ENCODE measurements at regions not wholly inside any gene's neighbourhood (a gene's known extent, or its start where the extent isn't known, plus 50 kb on each side); places are given as distances from the start of the nearest gene placed in this dataset.

DNA sequence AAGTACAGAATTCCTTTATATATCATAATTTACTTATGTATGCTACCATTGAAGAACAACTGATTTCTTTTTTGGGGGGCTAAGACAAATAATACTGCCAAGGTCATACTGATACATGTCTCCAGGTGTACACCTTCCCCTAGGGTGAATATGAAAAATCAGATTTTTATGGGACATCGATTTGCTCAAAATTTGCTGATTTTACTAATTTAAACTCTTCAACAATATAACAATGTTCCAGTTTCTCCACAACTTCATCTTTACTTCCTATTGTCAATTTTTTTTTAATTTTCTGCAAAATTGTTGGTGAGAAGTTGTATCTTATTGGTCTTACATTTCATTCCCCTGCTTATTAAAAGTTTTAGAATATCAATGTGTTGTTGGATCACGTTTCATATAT, 495.4 kb upstream of the MANEA start:
- TF ChIP-seq CTCF (conservative IDR thresholded peaks at IDR 0.05) = no peak
- Histone ChIP-seq H3K4me1 (ENCODE audit: control insufficient read depth, insufficient read depth, low read length) (no peaks in the 10 kb centered on the region), H3K4me3 (ENCODE audit: low read length) (no peak overlapping the region), H3K27me3 (ENCODE audit: control insufficient read depth, insufficient read depth, low read length, poor library complexity, severe bottlenecking) (no peaks in the 10 kb centered on the region), H3K36me3 (ENCODE audit: control insufficient read depth, insufficient read depth, low read length) (no peaks in the 10 kb centered on the region), H3K9me3 (ENCODE audit: control insufficient read depth, low read length) (no peaks in the 10 kb centered on the region), H3K27ac (ENCODE audit: low read depth, low read length) (no peak overlapping the region), H3K9ac (ENCODE audit: extremely low read depth, low read length, poor library complexity, severe bottlenecking) (no peak overlapping the region)
- no peak overlapping the region for H3K27ac Mint-ChIP-seq
- H3K36me3 Mint-ChIP-seq (ENCODE audit: low read depth) = no peaks in the 10 kb centered on the region
- H3K27me3 Mint-ChIP-seq (ENCODE audit: insufficient read depth) = no peaks in the 10 kb centered on the region
- no peak for DNase-seq
- no peaks in the 10 kb centered on the region for H3K4me1 Mint-ChIP-seq
- 92 to 100% methylated on average over 1 to 2 of the region's 2 CpGs for WGBS, 2 experiments (ENCODE audit: insufficient coverage in 1 of 2, insufficient read length in 1 of 2)
- no peaks in the 10 kb centered on the region for H3K9me3 Mint-ChIP-seq
- H3K4me3 Mint-ChIP-seq = no peak overlapping the region

DNA sequence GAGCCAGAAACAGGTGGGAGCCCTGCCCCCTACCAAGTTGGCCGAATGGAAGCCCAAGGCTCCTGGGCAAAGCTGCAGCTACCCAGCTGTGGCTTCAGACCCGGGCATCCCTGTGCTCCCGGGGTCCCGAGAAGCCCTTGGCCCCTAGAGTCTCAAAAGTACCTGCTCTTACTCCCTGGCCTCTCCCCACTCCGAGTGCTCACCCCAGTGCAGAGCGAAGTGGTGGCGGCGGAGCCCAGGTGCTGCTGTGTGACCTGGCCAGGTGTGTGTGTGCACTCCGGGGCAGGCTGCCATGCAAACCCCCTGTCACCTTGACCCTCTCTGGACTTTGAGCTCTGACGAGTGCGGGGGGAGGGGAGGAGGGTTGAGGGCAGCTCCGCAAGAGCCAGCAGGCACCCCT, 493.8 kb upstream of the MANEA start:
- no peak for DNase-seq
- H3K36me3 ChIP-seq (ENCODE audit: control insufficient read depth, insufficient read depth, low read length) = no peaks in the 10 kb centered on the region
- H3K4me1 Mint-ChIP-seq = no peaks in the 10 kb centered on the region
- no peak overlapping the region for H3K27ac Mint-ChIP-seq
- H3K9me3 Mint-ChIP-seq = no peaks in the 10 kb centered on the region
- no peak overlapping the region for H3K4me3 Mint-ChIP-seq
- WGBS, 2 experiments (ENCODE audit: insufficient coverage in 1 of 2, insufficient read length in 1 of 2) = 87 to 91% methylated on average over 5 to 12 of the region's 12 CpGs
- no peak overlapping the region for H3K9ac ChIP-seq (ENCODE audit: extremely low read depth, low read length, poor library complexity, severe bottlenecking)
- no peaks in the 10 kb centered on the region for H3K36me3 Mint-ChIP-seq (ENCODE audit: low read depth)
- H3K27me3 ChIP-seq (ENCODE audit: control insufficient read depth, insufficient read depth, low read length, poor library complexity, severe bottlenecking) = no peaks in the 10 kb centered on the region
- H3K4me3 ChIP-seq (ENCODE audit: low read length) = no peak overlapping the region
- no peaks in the 10 kb centered on the region for H3K4me1 ChIP-seq (ENCODE audit: control insufficient read depth, insufficient read depth, low read length)
- no peaks in the 10 kb centered on the region for H3K9me3 ChIP-seq (ENCODE audit: control insufficient read depth, low read length)
- no peak for TF ChIP-seq CTCF (conservative IDR thresholded peaks at IDR 0.05)
- no peaks in the 10 kb centered on the region for H3K27me3 Mint-ChIP-seq (ENCODE audit: insufficient read depth)
- H3K27ac ChIP-seq (ENCODE audit: low read depth, low read length) = no peak overlapping the region

DNA sequence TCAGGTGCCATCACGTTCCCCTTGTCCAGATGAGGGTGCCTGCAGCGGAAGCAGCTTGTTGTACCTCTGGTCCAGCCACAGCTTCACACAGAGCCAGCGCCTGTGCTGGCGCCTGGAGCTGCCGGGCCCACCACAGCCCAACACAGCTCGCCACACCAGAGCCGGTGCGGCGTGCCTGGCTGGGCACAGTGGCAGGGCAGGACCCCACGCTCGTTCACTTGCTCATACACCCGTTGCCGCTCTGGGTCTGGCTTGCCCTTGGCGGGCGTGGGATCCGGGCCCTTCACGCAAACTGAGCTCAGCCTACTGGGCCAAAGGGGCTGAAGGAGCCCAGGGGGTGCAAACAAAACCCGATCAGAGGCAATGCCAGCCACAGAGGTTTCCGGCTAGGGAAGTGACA, 492.5 kb upstream of the MANEA start:
- Histone ChIP-seq H3K36me3 (ENCODE audit: control insufficient read depth, insufficient read depth, low read length) (no peaks in the 10 kb centered on the region), H3K27me3 (ENCODE audit: control insufficient read depth, insufficient read depth, low read length, poor library complexity, severe bottlenecking) (no peaks in the 10 kb centered on the region), H3K4me1 (ENCODE audit: control insufficient read depth, insufficient read depth, low read length) (no peaks in the 10 kb centered on the region), H3K27ac (ENCODE audit: low read depth, low read length) (no peak overlapping the region), H3K9me3 (ENCODE audit: control insufficient read depth, low read length) (no peaks in the 10 kb centered on the region), H3K4me3 (ENCODE audit: low read length) (no peak overlapping the region), H3K9ac (ENCODE audit: extremely low read depth, low read length, poor library complexity, severe bottlenecking) (no peak overlapping the region)
- Mint-ChIP-seq H3K27ac (no peak overlapping the region), H3K4me1 (no peaks in the 10 kb centered on the region), H3K9me3 (no peaks in the 10 kb centered on the region), H3K4me3 (no peak overlapping the region), H3K27me3 (ENCODE audit: insufficient read depth) (no peaks in the 10 kb centered on the region), H3K36me3 (ENCODE audit: low read depth) (no peaks in the 10 kb centered on the region)
- TF ChIP-seq CTCF (conservative IDR thresholded peaks at IDR 0.05) = no peak
- DNase-seq = peak; percentile 48
- WGBS, 2 experiments (ENCODE audit: insufficient coverage in 1 of 2, insufficient read length in 1 of 2) = 96 to 100% methylated on average over 2 to 19 of the region's 19 CpGs
